NCI-H345 treated with DMSO at 0.1 percent for 48 hours (cell line): ENCODE measurements at regions not wholly inside any gene's neighbourhood (a gene's known extent, or its start where the extent isn't known, plus 50 kb on each side); places are given as distances from the start of the nearest gene placed in this dataset.
"Not testable (repeated sequence)": the region's sequence is repeated elsewhere in the genome, so short reads cannot be mapped to it uniquely, and the experiment has no call there.

Source experiments
- DNase-seq: peaks from one replicate; lab custom pipeline; 2025; ENCODE audit not compliant: unreplicated experiment; lab: John Stamatoyannopoulos, UW

DNA sequence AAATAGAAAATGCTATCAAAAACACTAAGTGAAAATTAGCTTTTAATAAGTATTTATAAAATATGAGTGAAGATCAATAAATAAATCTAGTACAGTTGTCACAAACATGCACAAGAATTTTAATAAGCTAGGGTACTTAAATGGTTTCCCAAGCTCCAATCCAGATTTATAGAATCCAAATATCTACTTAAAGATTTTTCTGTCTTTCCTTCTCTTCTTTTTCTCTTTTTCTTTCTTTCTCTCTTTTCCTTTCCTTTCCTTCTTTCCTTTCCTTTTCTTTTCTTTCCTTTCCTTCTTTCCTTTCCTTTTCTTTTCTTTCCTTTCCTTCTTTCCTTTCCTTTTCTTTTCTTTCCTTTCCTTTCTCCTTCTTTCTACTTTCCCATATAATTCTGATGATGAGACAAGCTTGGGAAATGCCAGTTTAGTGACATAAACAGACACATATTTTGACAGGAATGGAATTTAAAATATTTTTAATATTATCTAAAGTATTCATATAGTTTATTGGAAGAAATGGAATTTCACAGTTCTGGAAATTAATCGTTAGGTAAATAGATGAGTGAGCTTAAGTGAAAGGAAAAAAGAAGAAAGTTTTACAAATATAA lies 832.8 kb downstream of the NR2F1-AS1 start:
- DNase-seq = no peak

- no peak for DNase-seq
Measured at GRCh38 chr5:92741906-92742305, 839.1 kb downstream of the NR2F1-AS1 start.

DNA sequence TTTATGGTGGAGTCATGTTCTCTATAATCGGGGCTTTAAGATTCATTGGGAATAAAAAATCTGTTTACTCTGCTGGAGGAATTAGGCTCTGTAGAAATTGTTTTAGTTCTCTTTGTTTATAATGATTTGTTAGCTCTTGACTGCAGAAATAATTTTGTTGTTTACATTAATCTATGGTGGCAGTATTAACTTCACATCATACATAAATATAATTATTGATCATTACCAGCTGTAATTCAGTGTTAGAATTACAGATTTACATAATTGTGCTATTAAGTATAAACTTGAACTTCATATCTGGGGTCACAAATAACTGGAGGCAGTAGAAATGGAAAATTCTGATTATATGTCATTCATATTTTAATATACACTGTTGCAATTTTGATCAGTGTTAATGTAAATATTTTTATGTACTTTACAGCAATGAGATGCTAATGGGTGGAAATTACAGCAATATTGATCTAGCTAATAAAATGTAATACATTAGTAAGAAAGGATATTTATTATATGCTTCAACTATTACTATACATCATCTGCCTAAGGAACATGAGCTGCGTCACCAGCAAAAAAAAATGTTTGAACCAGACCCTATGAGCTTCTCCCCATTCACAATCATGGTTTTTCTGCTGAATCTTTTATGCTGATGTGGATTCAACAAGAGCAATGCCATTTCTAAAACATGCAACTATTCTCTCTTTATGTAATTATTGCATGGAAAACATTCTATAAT lies 846.6 kb downstream of the NR2F1-AS1 start:
- DNase-seq = no peak

DNA sequence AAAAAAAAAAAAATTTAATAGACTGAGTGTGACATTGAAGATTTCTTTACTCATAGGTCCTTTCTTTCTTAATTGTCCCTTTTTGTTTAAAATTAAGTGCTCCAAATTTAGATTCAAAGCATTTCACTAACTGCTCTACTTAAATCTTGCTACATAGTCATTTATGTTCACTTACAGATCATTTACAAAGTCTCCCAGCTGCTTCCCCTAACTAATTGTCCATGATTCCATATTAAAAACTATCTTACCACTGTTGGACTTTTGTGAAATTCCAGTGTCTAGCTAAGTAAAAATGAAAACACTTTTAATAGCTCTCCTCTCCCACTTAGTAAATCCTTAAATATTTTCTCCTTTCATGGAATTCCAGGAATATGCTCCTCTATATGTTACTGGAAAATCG lies 850.5 kb downstream of the NR2F1-AS1 start:
- DNase-seq = no peak

- DNase-seq = no peak
Measured at GRCh38 chr5:92729088-92729487, 851.9 kb downstream of the NR2F1-AS1 start.

- no peak for DNase-seq
Measured at GRCh38 chr5:92715946-92716520, 865.0 kb downstream of the NR2F1-AS1 start.

- DNase-seq = no peak
Measured at GRCh38 chr5:92713826-92714225, 867.2 kb downstream of the NR2F1-AS1 start.

- DNase-seq = no peak
Measured at GRCh38 chr5:92713335-92713743, 867.7 kb downstream of the NR2F1-AS1 start.

GRCh38 chr5:92711956-92712355 lies 869.1 kb downstream of the NR2F1-AS1 start:
- no peak for DNase-seq

DNA sequence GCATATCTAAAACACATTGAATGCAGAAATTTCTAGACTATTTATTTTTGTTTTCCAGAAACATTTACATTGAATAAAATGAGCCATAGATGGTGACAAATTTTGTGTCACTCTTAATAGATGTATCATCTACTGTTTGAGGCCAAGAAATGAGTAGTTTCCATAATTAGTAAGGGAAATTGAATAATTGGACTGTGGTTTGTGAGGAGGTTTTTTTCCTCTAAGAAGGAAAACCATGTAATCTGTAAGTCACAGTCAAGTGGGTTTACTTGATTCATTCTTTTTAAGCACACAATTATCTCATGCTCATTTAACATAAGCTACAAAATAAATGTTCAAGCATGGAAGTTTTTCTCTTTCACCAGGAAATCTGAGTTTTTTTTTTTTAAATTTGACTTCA lies 876.4 kb downstream of the NR2F1-AS1 start:
- no peak for DNase-seq

GRCh38 chr5:92703976-92704375 lies 877.0 kb downstream of the NR2F1-AS1 start:
- no peak for DNase-seq

DNA sequence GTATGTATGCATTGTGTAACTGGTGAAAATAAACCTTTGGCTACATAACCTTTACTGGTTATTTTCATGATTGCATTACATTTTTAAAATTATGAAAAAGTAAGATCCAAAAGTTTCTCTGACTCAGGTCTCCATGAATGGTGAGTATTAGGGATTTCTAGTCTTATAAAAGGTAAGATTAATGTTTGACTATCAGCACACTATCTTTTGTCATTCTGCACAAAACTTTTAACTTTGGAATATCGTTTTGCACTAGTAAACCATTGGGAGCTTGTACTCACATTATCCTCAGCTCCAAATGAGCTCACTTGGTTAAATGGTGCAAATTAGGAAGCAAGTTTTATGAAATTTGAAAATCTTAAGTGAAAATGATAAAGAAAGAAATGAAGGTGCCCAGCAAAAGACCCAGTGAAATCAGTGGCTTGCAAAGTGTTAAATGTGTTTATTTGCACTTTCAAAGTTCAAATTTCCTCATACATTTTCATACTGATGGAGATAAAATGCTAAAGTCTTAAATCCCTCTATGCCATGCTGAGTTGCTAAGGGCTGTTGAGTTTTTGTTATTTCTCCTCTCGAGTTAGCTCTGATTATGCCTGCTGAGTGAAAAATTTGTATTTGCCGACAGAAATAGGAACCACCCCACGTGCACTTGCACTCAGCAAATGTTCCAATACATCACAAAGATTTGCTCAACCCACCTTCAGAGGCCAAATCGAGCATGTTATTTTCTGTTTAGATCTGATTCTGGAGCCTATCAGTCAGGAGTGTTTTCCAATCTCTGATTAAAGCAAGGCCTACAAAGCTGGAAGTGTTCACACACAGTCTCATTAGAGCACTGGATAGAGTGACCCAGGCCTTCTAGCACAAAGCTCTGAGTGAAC lies 885.7 kb downstream of the NR2F1-AS1 start:
- DNase-seq = no peak

GRCh38 chr5:92694067-92694466 lies 887.0 kb downstream of the NR2F1-AS1 start:
- DNase-seq = no peak

DNA sequence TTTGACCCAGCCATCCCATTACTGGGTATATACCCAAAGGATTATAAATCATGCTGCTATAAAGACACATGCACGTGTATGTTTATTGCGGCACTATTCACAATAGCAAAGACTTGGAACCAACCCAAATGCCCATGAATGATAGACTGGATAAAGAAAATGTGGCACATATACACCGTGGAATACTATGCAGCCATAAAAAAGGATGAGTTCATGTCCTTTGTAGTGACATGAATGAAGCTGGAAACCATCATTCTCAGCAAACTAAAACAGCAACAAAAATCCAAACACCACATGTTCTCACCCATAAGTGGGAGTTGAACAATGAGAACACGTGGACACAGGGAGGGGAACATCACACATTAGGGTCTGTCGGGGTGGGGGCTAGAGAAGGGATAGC lies 889.1 kb downstream of the NR2F1-AS1 start:
- not testable (repeated sequence) for DNase-seq

DNA sequence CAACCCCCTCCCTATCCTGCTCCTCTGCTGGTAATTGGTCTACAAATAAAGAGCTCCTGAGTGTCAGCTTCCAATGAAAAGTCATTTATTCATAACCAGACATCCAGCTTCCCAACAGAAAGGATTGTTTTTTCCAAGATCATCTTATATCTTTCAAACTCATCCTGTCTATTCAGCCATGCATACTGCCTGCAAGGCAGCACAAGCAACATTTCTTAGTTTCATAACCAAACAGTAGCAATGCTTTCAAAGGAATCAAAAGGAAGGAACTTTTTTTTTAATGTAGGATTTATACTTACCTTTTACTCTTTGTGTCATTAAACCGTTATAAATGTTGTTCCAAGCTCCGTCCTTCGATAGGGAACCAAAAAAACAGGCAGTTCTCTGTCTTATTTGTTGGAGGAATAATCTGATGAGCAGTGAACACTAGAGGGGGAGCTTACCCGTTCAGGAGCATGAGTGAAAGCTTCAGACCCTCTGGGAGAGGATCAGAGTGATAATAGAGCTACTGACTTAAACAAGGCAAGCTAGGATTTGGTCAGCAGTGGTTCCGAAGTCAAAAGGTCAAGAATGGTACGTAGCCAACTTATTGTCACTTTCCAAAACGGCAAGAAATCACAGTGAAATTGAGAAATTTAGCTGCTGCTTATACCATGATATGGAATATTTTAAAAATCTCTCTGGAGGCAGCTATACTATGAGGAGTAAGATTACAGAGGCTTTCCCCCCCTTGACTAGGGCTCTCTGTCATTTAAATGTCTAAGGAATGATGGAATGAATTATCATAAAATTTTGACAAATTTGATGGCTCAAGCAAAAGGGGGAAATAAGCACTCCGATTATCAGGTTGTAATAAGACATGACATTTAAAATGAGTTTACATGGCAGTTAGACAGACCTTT lies 892.9 kb downstream of the NR2F1-AS1 start:
- DNase-seq = no peak

DNA sequence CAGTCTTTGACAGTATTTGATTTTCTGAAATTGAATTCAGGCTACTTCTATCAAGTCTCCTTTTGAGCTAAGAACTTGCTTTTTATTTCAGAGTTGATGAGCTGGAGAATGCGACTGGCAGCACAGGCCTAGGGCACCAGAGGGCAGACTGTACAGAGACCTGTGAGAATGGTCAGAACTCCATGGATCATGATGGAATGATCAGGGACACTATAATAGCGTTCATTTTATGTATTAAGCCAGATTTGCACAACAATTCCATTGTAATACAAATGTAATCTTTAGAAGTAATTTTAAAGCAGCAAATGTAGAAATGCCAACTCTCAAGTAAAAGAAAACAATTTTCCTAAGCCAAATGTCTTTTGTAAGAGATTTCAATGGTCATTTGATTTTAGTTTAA lies 902.4 kb downstream of the NR2F1-AS1 start:
- no peak for DNase-seq

DNA sequence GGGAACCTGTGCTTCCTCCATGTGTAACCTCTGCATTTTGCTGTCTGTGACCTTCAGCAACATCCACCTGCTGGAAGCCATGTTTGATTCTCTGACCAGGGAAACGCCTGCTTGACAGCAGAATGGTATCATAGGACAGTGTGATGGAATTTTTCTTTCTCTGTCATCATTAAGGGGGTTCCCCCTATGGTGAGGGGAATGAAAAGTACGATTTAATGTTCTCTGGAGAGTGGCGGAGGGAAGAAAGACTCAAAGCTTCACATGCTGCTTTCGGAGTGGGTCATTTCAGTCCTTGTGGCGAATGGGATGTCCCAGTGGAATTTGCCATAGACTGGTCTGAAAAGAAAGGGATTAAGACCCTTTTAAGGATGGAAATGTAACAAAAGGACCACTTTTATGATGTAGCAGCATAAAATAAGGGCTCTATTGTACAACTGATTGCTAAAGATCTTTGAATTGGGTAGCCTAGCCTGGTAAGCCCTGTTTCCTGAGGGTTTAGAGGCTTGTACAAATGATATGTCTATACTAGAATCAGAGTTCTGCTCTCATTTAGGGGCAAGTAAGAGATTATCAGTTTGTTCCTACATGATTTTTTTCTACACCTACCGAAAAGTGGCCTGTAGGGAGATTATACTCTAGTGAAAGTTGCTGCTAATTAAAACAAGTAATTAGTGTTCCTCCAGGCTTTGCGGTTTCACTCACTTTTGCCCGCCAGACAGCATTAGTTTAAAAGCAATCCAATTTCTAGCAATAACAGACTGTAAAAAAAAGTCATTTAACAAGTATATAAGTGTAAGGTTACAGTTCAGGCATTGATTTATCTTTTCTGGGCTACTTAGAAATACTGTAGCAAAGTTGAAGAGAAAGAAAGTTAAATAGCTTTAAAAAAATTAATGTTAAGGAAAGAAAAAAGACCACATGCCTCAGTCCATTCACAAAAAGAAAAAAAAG lies 904.5 kb downstream of the NR2F1-AS1 start:
- no peak for DNase-seq

- no peak for DNase-seq
Measured at GRCh38 chr5:92674321-92674720, 906.7 kb downstream of the NR2F1-AS1 start.

- DNase-seq = no peak
Measured at GRCh38 chr5:92665506-92665905, 915.5 kb downstream of the NR2F1-AS1 start.
